ENCODE measurements at regions not wholly inside any gene's neighbourhood (a gene's known extent, or its start where the extent isn't known, plus 50 kb on each side); places are given as distances from the start of the nearest gene placed in this dataset.

DNA sequence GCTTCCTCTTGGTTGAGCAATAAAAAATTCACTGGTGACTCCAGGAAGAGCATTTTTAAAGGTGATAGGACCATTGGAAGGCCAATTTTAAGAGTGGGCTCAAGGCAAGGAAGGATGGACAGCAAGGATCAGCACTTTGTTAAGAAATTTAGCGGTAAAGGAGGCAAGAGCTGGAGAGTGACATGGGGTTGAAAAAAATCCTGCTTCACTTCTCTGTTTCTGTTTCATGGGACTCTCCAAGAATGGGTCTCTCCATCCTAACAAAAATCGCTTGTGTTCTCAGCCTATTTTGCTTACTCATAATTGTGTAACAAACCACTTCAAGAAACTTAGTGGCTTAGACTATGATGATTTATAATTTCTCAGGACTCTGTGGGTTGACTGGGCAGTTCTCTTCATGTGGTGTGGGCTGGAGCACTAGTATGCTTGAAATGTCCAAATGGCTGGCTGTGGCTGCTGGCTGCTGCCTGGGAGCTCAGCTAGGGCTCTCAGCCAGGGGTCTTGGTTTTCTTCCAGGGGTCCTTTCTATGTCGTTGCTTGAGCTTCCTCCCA is 59.8 kb upstream of the ZNRF2 start:
- TF ChIP-seq CTCF (IDR thresholded peaks at IDR 0.05 in 8 of 11, conservative IDR thresholded peaks at IDR 0.05 in 3 of 11) (no peak), POLR2A (IDR thresholded peaks at IDR 0.05) (no peak)
